Hindlimb muscle (tissue), 1 donor: ENCODE measurements at regions not wholly inside any gene's neighbourhood (a gene's known extent, or its start where the extent isn't known, plus 50 kb on each side); places are given as distances from the start of the nearest gene placed in this dataset.

Source experiments
- DNase-seq: peaks from one replicate; pipeline ENCODE4 v3.0.0-alpha.2; 2013

- no peak for DNase-seq
These were observed 90.2 kb downstream of the TMEM174 start for GRCh38 chr5:73263001-73263710.

GRCh38 chr5:73256862-73257261, 83.9 kb downstream of the TMEM174 start:
- no peak for DNase-seq

GRCh38 chr5:73256462-73256861, 83.5 kb downstream of the TMEM174 start:
- DNase-seq, result no peak

DNA sequence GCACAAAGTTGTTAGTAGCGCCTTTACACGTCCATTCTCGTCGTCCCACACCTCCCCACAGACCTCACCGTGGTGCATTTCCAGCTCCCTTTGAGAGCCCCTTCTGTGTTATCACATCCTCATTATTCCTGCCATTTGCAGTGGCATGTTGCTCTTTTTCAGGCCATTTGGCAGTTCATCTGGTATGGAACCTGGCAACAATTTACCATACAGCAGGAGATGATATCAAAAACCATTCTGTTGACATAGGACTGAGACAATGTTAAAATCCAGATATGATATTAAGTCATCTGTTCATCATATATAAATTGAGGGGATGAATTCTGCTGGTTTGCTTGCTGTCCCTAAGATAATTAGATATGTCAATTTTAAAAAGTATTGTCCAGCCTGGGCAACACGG, 83.0 kb downstream of the TMEM174 start:
- DNase-seq, result no peak

DNA sequence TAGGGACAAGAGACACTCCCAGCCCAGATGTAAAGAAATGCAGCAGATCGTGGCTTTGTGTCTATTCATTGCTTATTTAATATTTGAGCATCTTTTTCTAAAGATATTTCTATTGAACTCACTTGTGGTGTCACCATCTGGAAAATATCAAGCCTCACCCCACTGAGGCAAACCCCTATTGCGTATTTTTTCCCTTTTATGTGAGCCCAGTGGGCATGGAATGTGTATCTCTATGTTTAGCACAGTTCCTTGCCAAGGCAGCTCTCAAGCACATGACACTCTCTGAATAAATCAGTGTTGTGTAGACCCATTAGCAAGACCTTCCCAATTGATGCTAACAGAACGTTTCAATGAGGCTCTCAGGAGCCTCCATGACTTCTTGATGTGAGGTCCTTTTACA, 81.6 kb downstream of the TMEM174 start:
- DNase-seq, result no peak

GRCh38 chr5:73253047-73253660, 80.2 kb downstream of the TMEM174 start:
- DNase-seq, result no peak

GRCh38 chr5:73250645-73251044, 77.7 kb downstream of the TMEM174 start:
- DNase-seq, result no peak

GRCh38 chr5:73242735-73243134, 69.7 kb downstream of the TMEM174 start:
- DNase-seq, result no peak

GRCh38 chr5:73238873-73239272, 65.9 kb downstream of the TMEM174 start:
- DNase-seq, result no peak

DNA sequence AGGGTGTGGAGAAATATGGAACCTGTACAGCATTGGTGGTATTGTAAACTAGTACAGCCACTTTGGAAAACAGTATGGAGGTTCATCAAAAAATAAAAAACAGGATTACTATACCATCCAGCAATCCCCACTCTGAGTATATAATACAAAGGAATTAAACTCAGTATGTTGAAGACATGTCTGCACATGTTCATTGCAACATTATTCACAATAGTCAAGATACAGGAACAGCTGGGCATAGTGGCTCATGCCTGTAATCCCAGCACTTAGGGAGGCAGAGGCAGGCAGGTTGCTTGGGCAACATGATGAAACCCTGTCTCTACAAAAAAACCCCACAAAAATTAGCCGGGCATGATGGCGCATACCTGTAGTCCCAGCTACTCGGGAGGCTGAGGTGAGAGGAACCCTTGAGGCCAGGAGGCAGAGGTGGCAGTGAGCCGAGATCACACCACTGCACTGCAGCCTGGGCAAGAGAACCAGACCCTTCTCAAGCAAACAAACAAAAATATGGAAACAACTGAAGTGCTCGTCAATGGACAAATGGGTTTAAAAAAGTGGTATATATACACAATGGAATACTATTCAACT, 63.6 kb downstream of the TMEM174 start:
- no peak for DNase-seq

DNA sequence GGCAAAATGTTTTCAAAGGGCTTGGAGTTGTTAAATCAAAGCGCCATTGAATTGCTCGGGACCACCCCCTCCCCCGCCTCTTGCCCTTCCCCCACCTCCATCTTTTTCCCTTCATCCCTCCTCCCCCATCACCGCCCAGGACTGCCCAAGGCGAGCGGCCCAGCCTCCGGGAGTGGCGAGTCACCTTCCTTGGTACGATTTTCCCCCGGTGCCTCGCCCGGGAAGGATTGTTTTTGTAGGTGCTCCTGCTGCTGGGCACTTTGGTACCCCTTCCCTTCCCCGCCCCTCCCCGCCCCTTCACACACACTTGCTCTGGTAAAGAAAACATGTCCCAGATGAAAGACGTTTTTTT, 61.2 kb downstream of the TMEM174 start:
- DNase-seq, result no peak

- DNase-seq, result no peak
These were observed 60.6 kb downstream of the TMEM174 start for GRCh38 chr5:73233461-73234203.

DNA sequence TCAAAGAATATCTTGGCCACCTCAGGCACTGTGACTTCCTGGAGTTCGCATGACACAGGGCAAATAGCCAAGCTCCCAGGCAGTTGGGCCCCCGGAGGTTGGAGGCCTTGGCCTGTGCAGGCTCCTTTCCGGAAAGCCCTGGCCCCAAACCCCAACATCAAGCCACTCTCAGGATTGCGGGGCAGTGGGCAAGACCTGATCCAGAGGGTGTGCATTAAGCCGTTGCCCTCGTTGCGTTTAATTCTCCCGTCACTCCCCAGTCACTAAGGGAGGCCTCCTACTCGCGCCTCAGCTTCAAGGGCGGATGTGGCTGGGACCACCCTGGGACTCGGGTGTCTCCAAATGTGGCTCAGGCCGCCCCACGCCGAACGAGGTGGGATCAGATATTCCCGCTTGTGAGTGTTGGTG, 60.1 kb downstream of the TMEM174 start:
- DNase-seq, result no peak

DNA sequence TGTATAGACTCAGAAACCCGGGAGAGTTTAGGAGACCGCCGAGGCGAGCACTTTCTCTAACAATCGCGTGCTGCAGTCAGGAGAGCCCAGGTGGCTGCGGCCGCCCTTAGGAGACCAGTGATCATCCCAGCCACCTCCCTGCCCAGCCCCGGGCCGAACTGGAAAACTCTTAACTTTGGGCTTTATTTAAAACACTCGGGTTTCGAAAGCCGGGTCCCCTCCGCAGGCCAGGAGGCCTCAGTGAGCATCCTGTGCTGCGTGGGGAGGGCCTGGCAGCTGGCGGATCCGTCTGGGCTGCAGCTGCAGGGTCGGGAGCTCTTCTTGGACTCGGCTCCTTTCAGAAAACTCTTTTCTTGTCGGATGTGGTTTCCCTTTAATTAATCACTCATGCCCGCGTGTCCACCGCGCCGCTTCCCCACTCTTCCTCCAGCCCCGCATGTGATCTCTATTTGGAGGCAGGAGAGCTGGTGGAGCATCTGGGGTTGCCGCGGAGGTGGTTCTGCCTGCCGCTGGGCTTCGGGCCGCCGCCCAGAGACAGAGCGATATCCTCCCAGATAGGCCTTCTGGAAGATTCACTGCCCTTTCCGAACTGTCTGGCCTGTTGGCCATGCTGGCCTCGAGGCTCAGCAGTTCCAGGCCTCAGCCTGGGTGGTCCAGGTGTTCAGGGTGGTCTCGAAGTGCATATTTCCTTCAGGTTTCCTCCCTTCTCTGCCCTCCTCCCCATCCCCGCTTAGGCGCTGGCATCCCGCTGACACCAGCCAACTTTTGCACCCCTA, 59.5 kb downstream of the TMEM174 start:
- DNase-seq, result no peak

- DNase-seq, result no peak
These were observed 58.3 kb downstream of the TMEM174 start for GRCh38 chr5:73231246-73231778.

DNA sequence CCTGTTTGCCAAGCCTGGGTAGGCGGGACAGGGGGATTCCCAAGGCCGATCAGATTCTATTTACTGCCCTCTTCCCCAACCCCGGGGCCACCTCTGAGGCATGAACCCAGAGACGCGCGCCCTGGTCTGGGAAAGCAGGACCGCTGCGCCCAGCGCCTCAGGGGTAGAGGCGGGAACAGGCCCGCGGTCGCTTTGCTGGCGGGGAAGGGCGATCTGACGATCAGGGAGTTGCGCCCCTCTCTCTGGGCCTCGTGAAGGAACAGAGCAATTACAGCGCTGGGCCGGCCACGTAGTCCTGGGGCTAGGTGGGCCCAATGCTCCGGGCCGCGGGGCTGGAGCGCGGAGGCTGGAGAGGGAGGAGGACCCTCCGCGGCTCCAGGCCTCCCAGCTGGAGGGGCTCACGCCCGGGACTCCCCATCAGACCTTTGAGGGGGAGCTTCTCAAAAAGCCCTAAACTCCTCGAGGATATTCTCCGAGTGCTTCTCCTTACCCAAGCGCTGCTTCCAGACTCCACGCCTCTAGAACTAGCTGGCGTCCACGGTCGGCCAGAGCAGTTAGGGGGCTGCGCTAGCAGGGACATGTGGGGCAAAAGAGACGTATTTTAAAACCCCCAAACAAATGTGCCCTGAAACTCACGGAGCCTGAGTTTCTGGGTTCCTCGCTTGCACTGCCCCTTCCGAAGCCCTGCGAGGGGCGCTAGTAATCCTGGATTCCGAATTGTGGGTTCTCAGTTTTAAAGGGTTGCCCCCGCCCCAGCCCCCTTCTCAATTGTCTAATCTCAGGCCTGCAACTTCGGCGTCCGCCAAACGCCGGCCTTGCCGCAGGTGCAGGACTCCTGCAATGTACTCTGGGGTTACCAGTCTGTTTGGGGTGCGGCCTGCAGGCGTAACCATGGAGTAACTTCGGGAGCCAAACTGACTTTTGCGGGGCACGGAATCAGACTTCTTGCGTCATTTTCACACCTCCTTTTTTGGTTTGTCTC, 57.6 kb downstream of the TMEM174 start:
- no peak for DNase-seq

DNA sequence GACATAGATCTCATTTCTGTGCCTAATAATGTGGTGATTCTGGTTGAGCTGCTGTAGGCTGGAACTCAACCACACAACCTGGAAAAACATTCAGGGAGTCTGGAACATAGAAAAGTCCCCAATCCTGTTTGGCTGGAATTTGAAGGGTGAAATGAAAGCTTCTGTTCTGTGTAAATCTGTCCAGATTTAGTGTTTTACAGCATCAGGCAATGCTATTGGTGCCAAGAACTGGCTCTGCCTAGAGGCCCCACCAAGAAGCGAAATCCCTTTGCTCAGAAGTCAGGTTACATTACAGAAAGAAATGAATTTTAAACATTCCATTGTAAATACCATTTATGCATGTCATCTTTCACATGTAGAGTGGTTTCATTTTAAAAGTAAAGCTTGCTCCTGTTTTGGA, 56.3 kb downstream of the TMEM174 start:
- no peak for DNase-seq

GRCh38 chr5:73228052-73228451, 55.1 kb downstream of the TMEM174 start:
- DNase-seq, result no peak
